Naive thymus-derived CD8-positive, alpha-beta T cell (primary cell): ENCODE measurements at regions not wholly inside any gene's neighbourhood (a gene's known extent, or its start where the extent isn't known, plus 50 kb on each side); places are given as distances from the start of the nearest gene placed in this dataset.

Experiments
- ATAC-seq, 2 donors: fragments of 150-1000 bp; cut with Tn5 transposase in 1 of 2; sonication (Bioruptor Pico), chemical (Tn5 transposase) in 1 of 2; 1 replicate in 1 of 2; 2 replicates in 1 of 2; pipeline ENCODE4 v1.10.0; 2021; ENCODE audit warnings: mild to moderate bottlenecking in 2 of 2, moderate library complexity in 2 of 2
- POLR2A ChIA-PET: fragments of 350-600 bp; sonication (Branson Sonifier 250); formaldehyde crosslinking; loops from one replicate; lab custom pipeline; 2021; ENCODE audit warnings: antibody characterized with exemption; lab: Charles Lee
- DNase-seq, 10 donors: peaks; one replicate each; pipeline versions ENCODE4 v3.0.0 to v3.0.0-alpha.2; 2020 to 2022
- H3K27ac Mint-ChIP-seq, 10 donors: one replicate each; pipeline ENCODE4 v1.8.0; 2020 to 2022; ENCODE audit warnings: mild to moderate bottlenecking in 10 of 10, mixed read lengths in 10 of 10, moderate library complexity in 4 of 10, inconsistent platforms in 1 of 10
- H3K27me3 Mint-ChIP-seq, 5 donors: one replicate each; pipeline ENCODE4 v1.8.0; 2021 to 2022; ENCODE audit warnings: mixed read lengths in 5 of 5
- H3K36me3 Mint-ChIP-seq, 3 donors: one replicate each; pipeline ENCODE4 v1.8.0; 2020 to 2022; ENCODE audit warnings: mixed read lengths in 3 of 3, mild to moderate bottlenecking in 2 of 3, inconsistent platforms in 1 of 3
- H3K4me1 Mint-ChIP-seq, 4 donors: one replicate each; pipeline ENCODE4 v1.8.0; 2021 to 2022; ENCODE audit warnings: mixed read lengths in 4 of 4
- H3K4me3 Mint-ChIP-seq, 10 donors: one replicate each; pipeline ENCODE4 v1.8.0; 2020 to 2022; ENCODE audit warnings: mild to moderate bottlenecking in 10 of 10, mixed read lengths in 10 of 10, moderate library complexity in 6 of 10, inconsistent platforms in 1 of 10
- H3K9me3 Mint-ChIP-seq, 9 donors: one replicate each; pipeline ENCODE4 v1.8.0; 2020 to 2022; ENCODE audit warnings: mixed read lengths in 9 of 9, mild to moderate bottlenecking in 3 of 9, inconsistent platforms in 1 of 9, moderate library complexity in 1 of 9

GRCh38 chr13:99041337-99041736 lies 63.5 kb upstream of the DOCK9 start:
- H3K4me3 Mint-ChIP-seq, result peak overlapping the region in 1 of 10 donors; percentile 13
- no peak for ATAC-seq

GRCh38 chr13:99041788-99042187 lies 63.9 kb upstream of the DOCK9 start:
- no peak for DNase-seq
- H3K9me3 Mint-ChIP-seq, result no peaks in the 10 kb centered on the region
- H3K4me1 Mint-ChIP-seq, result peaks cover 37 to 72% (median 67%) of the 10 kb centered on the region in 4 donors
- ATAC-seq, result no peak
- peak overlapping the region in 1 of 10 donors; percentile 13 for H3K4me3 Mint-ChIP-seq
- H3K27me3 Mint-ChIP-seq, result peaks cover 0 to 17% (median 0%) of the 10 kb centered on the region in 5 donors
- peak overlapping the region in 8 of 10 donors; percentile 53 to 98 (median 88) for H3K27ac Mint-ChIP-seq
- POLR2A ChIA-PET, result interaction anchor here (0.6 to 11.7 kb wide), 3 partner anchors 14 to 43 kb away, joined by 3 to 194 read pairs (median 3); no protein-coding TSS in a partner anchor
- peaks cover 0 to 2% (median 0%) of the 10 kb centered on the region in 3 donors for H3K36me3 Mint-ChIP-seq

More at GRCh38 chr13:99041337-99041736, 63.5 kb upstream of the DOCK9 start:
- POLR2A ChIA-PET, result interaction anchor here (0.6 to 0.7 kb wide), 2 partner anchors 15 to 31 kb away, joined by 3 read pairs; no protein-coding TSS in a partner anchor
- peak overlapping the region in 7 of 10 donors; percentile 53 to 96 (median 82) for H3K27ac Mint-ChIP-seq
- H3K27me3 Mint-ChIP-seq, result peaks cover 0 to 17% (median 0%) of the 10 kb centered on the region in 5 donors
- peaks cover 0 to 5% (median 0%) of the 10 kb centered on the region in 3 donors for H3K36me3 Mint-ChIP-seq
- H3K9me3 Mint-ChIP-seq, result no peaks in the 10 kb centered on the region
- peaks cover 32 to 67% (median 62%) of the 10 kb centered on the region in 4 donors for H3K4me1 Mint-ChIP-seq
- DNase-seq, result no peak

GRCh38 chr13:99042521-99043250 lies 64.8 kb upstream of the DOCK9 start:
- DNase-seq, result no peak
- POLR2A ChIA-PET, result interaction anchor here (0.8 to 11.7 kb wide), 4 partner anchors 11 to 55 kb away, joined by 3 to 194 read pairs (median 5); no protein-coding TSS in a partner anchor
- Mint-ChIP-seq H3K4me3 (peak overlapping the region in 3 of 10 donors; percentile 7 to 33 (median 16)), H3K9me3 (no peaks in the 10 kb centered on the region), H3K4me1 (peaks cover 36 to 78% (median 70%) of the 10 kb centered on the region in 4 donors), H3K36me3 (peaks cover 0 to under 1% (median 0%) of the 10 kb centered on the region in 3 donors), H3K27ac (peak overlapping the region; percentile 86 to 98 (median 94)), H3K27me3 (peaks cover 0 to 13% (median 0%) of the 10 kb centered on the region in 5 donors)
- no peak for ATAC-seq

- H3K9me3 Mint-ChIP-seq, result no peaks in the 10 kb centered on the region
- POLR2A ChIA-PET, result interaction anchor here (0.8 to 11.7 kb wide), 5 partner anchors 10 to 56 kb away, joined by 3 to 194 read pairs (median 3); no protein-coding TSS in a partner anchor
- no peak for ATAC-seq
- H3K4me3 Mint-ChIP-seq, result peak overlapping the region in 6 of 10 donors; percentile 33 to 82 (median 52)
- DNase-seq, result no peak
- H3K27me3 Mint-ChIP-seq, result peaks cover 0 to 15% (median 0%) of the 10 kb centered on the region in 5 donors
- H3K4me1 Mint-ChIP-seq, result peaks cover 39 to 85% (median 78%) of the 10 kb centered on the region in 4 donors
- H3K36me3 Mint-ChIP-seq, result peaks cover 0 to 4% (median 0%) of the 10 kb centered on the region in 3 donors
- H3K27ac Mint-ChIP-seq, result peak overlapping the region; percentile 92 to 98 (median 96)
Observed at GRCh38 chr13:99043831-99044231, 66.0 kb upstream of the DOCK9 start.

- peaks cover 0 to 19% (median 0%) of the 10 kb centered on the region in 5 donors for H3K27me3 Mint-ChIP-seq
- H3K4me1 Mint-ChIP-seq, result peaks cover 43 to 94% (median 87%) of the 10 kb centered on the region in 4 donors
- DNase-seq (no peak), ATAC-seq (peak in 1 of 2 donors; percentile 13)
- POLR2A ChIA-PET, result interaction anchor here (0.8 to 11.7 kb wide), 5 partner anchors 12 to 57 kb away, joined by 3 to 194 read pairs (median 3); no protein-coding TSS in a partner anchor
- peak overlapping the region in 9 of 10 donors; percentile 20 to 83 (median 60) for H3K4me3 Mint-ChIP-seq
- peaks cover 0 to 4% (median 0%) of the 10 kb centered on the region in 3 donors for H3K36me3 Mint-ChIP-seq
- H3K9me3 Mint-ChIP-seq, result no peaks in the 10 kb centered on the region
- peak overlapping the region; percentile 92 to 98 (median 96) for H3K27ac Mint-ChIP-seq
Observed at GRCh38 chr13:99044764-99045163, 66.9 kb upstream of the DOCK9 start.

- H3K4me3 Mint-ChIP-seq, result peak overlapping the region; percentile 68 to 86 (median 82)
- peaks cover 0 to 21% (median 0%) of the 10 kb centered on the region in 5 donors for H3K27me3 Mint-ChIP-seq
- POLR2A ChIA-PET, result interaction anchor here (0.8 to 11.7 kb wide), 9 partner anchors 9 to 314 kb away, joined by 3 to 194 read pairs (median 4); no protein-coding TSS in a partner anchor
- ATAC-seq (no peak), DNase-seq (no peak)
- peak overlapping the region; percentile 92 to 98 (median 96) for H3K27ac Mint-ChIP-seq
- peaks cover 42 to 96% (median 93%) of the 10 kb centered on the region in 4 donors for H3K4me1 Mint-ChIP-seq
- peaks cover 0 to 4% (median 0%) of the 10 kb centered on the region in 3 donors for H3K36me3 Mint-ChIP-seq
- H3K9me3 Mint-ChIP-seq, result no peaks in the 10 kb centered on the region
Observed at GRCh38 chr13:99045396-99045795, 67.5 kb upstream of the DOCK9 start.

GRCh38 chr13:99046851-99047250 lies 69.0 kb upstream of the DOCK9 start:
- Mint-ChIP-seq H3K27me3 (peaks cover 0 to 15% (median 0%) of the 10 kb centered on the region in 5 donors), H3K36me3 (peaks cover 0 to 4% (median 0%) of the 10 kb centered on the region in 3 donors), H3K9me3 (no peaks in the 10 kb centered on the region), H3K4me3 (peak overlapping the region; percentile 68 to 86 (median 82)), H3K4me1 (peaks cover 48 to 96% (median 93%) of the 10 kb centered on the region in 4 donors), H3K27ac (peak overlapping the region; percentile 92 to 98 (median 96))
- POLR2A ChIA-PET, result interaction anchor here (0.7 to 11.7 kb wide), 9 partner anchors 8 to 615 kb away, joined by 3 to 194 read pairs (median 4); no protein-coding TSS in a partner anchor
- no peak for DNase-seq
- ATAC-seq, result no peak

GRCh38 chr13:99050983-99051488 lies 73.2 kb upstream of the DOCK9 start:
- ATAC-seq, result no peak
- peak overlapping the region; percentile 75 to 97 (median 94) for H3K27ac Mint-ChIP-seq
- no peaks in the 10 kb centered on the region for H3K9me3 Mint-ChIP-seq
- H3K4me1 Mint-ChIP-seq, result peaks cover 50 to 94% (median 91%) of the 10 kb centered on the region in 4 donors
- POLR2A ChIA-PET, result interaction anchor here (0.5 to 11.7 kb wide), 8 partner anchors 13 to 362 kb away, joined by 3 to 194 read pairs (median 4); no protein-coding TSS in a partner anchor
- peaks cover 0 to 4% (median 0%) of the 10 kb centered on the region in 3 donors for H3K36me3 Mint-ChIP-seq
- DNase-seq, result no peak
- peak overlapping the region; percentile 62 to 89 (median 82) for H3K4me3 Mint-ChIP-seq
- H3K27me3 Mint-ChIP-seq, result peaks cover 0 to 20% (median 0%) of the 10 kb centered on the region in 5 donors

GRCh38 chr13:99051768-99052455 lies 74.0 kb upstream of the DOCK9 start:
- DNase-seq (peak in 3 of 10 donors; percentile 62 to 81 (median 77)), ATAC-seq (peak; percentile 64 to 66)
- Mint-ChIP-seq H3K4me1 (peaks cover 45 to 94% (median 90%) of the 10 kb centered on the region in 4 donors), H3K36me3 (peaks cover 0 to 4% (median 0%) of the 10 kb centered on the region in 3 donors), H3K27ac (peak overlapping the region; percentile 75 to 97 (median 94)), H3K27me3 (peaks cover 0 to 20% (median 0%) of the 10 kb centered on the region in 5 donors), H3K4me3 (peak overlapping the region; percentile 62 to 89 (median 82)), H3K9me3 (no peaks in the 10 kb centered on the region)
- POLR2A ChIA-PET, result interaction anchor here (0.7 to 11.7 kb wide), 8 partner anchors 13 to 361 kb away, joined by 3 to 194 read pairs (median 6); no protein-coding TSS in a partner anchor

- peak in 1 of 10 donors; percentile 17 for DNase-seq
- Mint-ChIP-seq H3K4me1 (peaks cover 44 to 92% (median 90%) of the 10 kb centered on the region in 4 donors), H3K36me3 (no peaks in the 10 kb centered on the region), H3K27ac (peak overlapping the region; percentile 85 to 96 (median 94)), H3K9me3 (no peaks in the 10 kb centered on the region), H3K27me3 (peaks cover 0 to 17% (median 0%) of the 10 kb centered on the region in 5 donors), H3K4me3 (peak overlapping the region; percentile 27 to 87 (median 74))
- peak; percentile 42 to 48 for ATAC-seq
- POLR2A ChIA-PET, result interaction anchor here (0.6 to 11.7 kb wide), 9 partner anchors 8 to 357 kb away, joined by 3 to 194 read pairs (median 7); no protein-coding TSS in a partner anchor
Observed at GRCh38 chr13:99053636-99054233, 75.9 kb upstream of the DOCK9 start.

GRCh38 chr13:99055281-99055680 lies 77.4 kb upstream of the DOCK9 start:
- H3K36me3 Mint-ChIP-seq, result no peaks in the 10 kb centered on the region
- peaks cover 0 to 10% (median 0%) of the 10 kb centered on the region in 5 donors for H3K27me3 Mint-ChIP-seq
- no peaks in the 10 kb centered on the region for H3K9me3 Mint-ChIP-seq
- peaks cover 47 to 89% (median 86%) of the 10 kb centered on the region in 4 donors for H3K4me1 Mint-ChIP-seq
- POLR2A ChIA-PET, result interaction anchor here (0.7 to 2.5 kb wide), 7 partner anchors 9 to 31 kb away, joined by 3 to 9 read pairs (median 3); no protein-coding TSS in a partner anchor
- peak overlapping the region; percentile 85 to 96 (median 94) for H3K27ac Mint-ChIP-seq
- ATAC-seq (peak in 1 of 2 donors; percentile 24), DNase-seq (peak in 1 of 10 donors; percentile 40)
- peak overlapping the region; percentile 63 to 87 (median 78) for H3K4me3 Mint-ChIP-seq
